T-cell (primary cell): ENCODE measurements at regions not wholly inside any gene's neighbourhood (a gene's known extent, or its start where the extent isn't known, plus 50 kb on each side); places are given as distances from the start of the nearest gene placed in this dataset.

ENCODE experiments used
- ATAC-seq, 4 experiments: fragments of 200-7000 bp in 3 of 4; fragments of 150-1000 bp in 1 of 4; cut with Tn5 transposase; replicated peaks in 1 of 4; 1 replicate in 3 of 4; 2 replicates in 1 of 4; pipeline ENCODE4 v1.10.0; 2021; ENCODE audit warnings: moderate library complexity in 3 of 4, mild to moderate bottlenecking in 2 of 4, moderate number of reproducible peaks in 1 of 4
- CTCF ChIA-PET, 2 donors: fragments of 300-600 bp; sonication (Branson Sonifier 250); formaldehyde crosslinking; loops; one replicate each; lab custom pipeline; 2022; ENCODE audit warnings: antibody characterized with exemption in 2 of 2; lab: Charles Lee
- POLR2A ChIA-PET, 2 donors: fragments of 300-600 bp; sonication (Branson Sonifier 250); formaldehyde crosslinking; loops; one replicate each; lab custom pipeline; 2022; ENCODE audit warnings: antibody characterized with exemption in 2 of 2; lab: Charles Lee
- DNase-seq, 35 experiments: peaks; one replicate each; pipeline versions ENCODE4 v3.0.0 to v3.0.0-alpha.2; 2013 to 2023
- H3K27ac ChIP-seq: one replicate; pipeline ENCODE4 v1.5.1; 2013; ENCODE audit warnings: low read length
- H3K27me3 ChIP-seq, 2 experiments: replicated peaks in 1 of 2; 1 replicate in 1 of 2; 2 replicates in 1 of 2; pipeline versions ENCODE4 v1.6.1 to v1.7.0; 2013; ENCODE audit warnings: low read length in 1 of 2, mixed read lengths in 1 of 2; ENCODE audit not compliant: control insufficient read depth in 2 of 2, insufficient read depth in 2 of 2; ENCODE audit errors: extremely low read depth in 1 of 2
- H3K36me3 ChIP-seq, 2 donors: 1 replicate in 1 of 2; 2 replicates in 1 of 2; pipeline versions ENCODE4 v1.6.1 to v1.7.0; 2013; ENCODE audit warnings: low read length in 1 of 2; ENCODE audit not compliant: control insufficient read depth in 2 of 2, insufficient read depth in 1 of 2; ENCODE audit errors: extremely low read depth in 1 of 2
- H3K4me1 ChIP-seq, 2 experiments: 1 replicate in 1 of 2; 2 replicates in 1 of 2; pipeline versions ENCODE4 v1.6.1 to v1.7.0; 2013; ENCODE audit warnings: low read length in 2 of 2, mixed read lengths in 1 of 2; ENCODE audit not compliant: insufficient read depth in 2 of 2, control insufficient read depth in 1 of 2; ENCODE audit errors: extremely low read depth in 1 of 2
- H3K4me3 ChIP-seq, 2 donors: 1 replicate in 1 of 2; 2 replicates in 1 of 2; pipeline versions ENCODE4 v1.5.1 to v1.7.0; 2013; ENCODE audit warnings: mild to moderate bottlenecking in 2 of 2, low read length in 1 of 2, moderate library complexity in 1 of 2; ENCODE audit not compliant: control insufficient read depth in 1 of 2; ENCODE audit errors: extremely low read depth in 1 of 2
- H3K9me3 ChIP-seq: 2 replicates; pipeline ENCODE4 v1.7.0; 2013
- H3K27ac Mint-ChIP-seq, 2 donors: one replicate each; pipeline ENCODE4 v1.8.0; 2020 to 2021; ENCODE audit warnings: mild to moderate bottlenecking in 2 of 2, mixed read lengths in 2 of 2
- H3K27me3 Mint-ChIP-seq, 2 donors: one replicate each; pipeline ENCODE4 v1.8.0; 2021 to 2022; ENCODE audit warnings: mixed read lengths in 2 of 2
- H3K36me3 Mint-ChIP-seq: one replicate; pipeline ENCODE4 v1.8.0; 2021; ENCODE audit warnings: mixed read lengths
- H3K4me1 Mint-ChIP-seq, 3 donors: one replicate each; pipeline ENCODE4 v1.8.0; 2020 to 2022; ENCODE audit warnings: mixed read lengths in 3 of 3, mild to moderate bottlenecking in 1 of 3
- H3K4me3 Mint-ChIP-seq, 3 donors: one replicate each; pipeline ENCODE4 v1.8.0; 2020 to 2022; ENCODE audit warnings: mild to moderate bottlenecking in 3 of 3, mixed read lengths in 3 of 3, moderate library complexity in 3 of 3
- H3K9me3 Mint-ChIP-seq, 3 donors: one replicate each; pipeline ENCODE4 v1.8.0; 2020 to 2022; ENCODE audit warnings: mixed read lengths in 3 of 3
- WGBS: methylation state at CpG from one replicate; pipeline ENCODE4 v1.1.5; 2013; ENCODE audit warnings: missing lambda C conversion rate; ENCODE audit not compliant: insufficient coverage; 5-methylcytosine and 5-hydroxymethylcytosine counted together

GRCh38 chr12:84772281-84772680 is 140.3 kb downstream of the SLC6A15 start:
- peaks cover 0 to 3% (median 0%) of the 10 kb centered on the region in 3 donors for H3K9me3 Mint-ChIP-seq
- H3K4me3 Mint-ChIP-seq = no peak overlapping the region
- H3K9me3 ChIP-seq = no peaks in the 10 kb centered on the region
- 80% methylated on average over 1 of the region's 2 CpGs for WGBS
- no peaks in the 10 kb centered on the region for H3K4me1 ChIP-seq
- POLR2A ChIA-PET = interaction anchor here in 1 of 2 donors (0.6 kb wide), 1 partner anchor 479 kb away, joined by 3 read pairs; no protein-coding TSS in a partner anchor
- H3K27ac Mint-ChIP-seq = no peak overlapping the region
- H3K4me3 ChIP-seq = no peak overlapping the region
- H3K36me3 ChIP-seq = no peaks in the 10 kb centered on the region
- CTCF ChIA-PET = no interaction called here
- ATAC-seq = no peak
- no peaks in the 10 kb centered on the region for H3K4me1 Mint-ChIP-seq
- no peaks in the 10 kb centered on the region for H3K27me3 Mint-ChIP-seq
- H3K27me3 ChIP-seq = no peaks in the 10 kb centered on the region
- H3K27ac ChIP-seq = no peak overlapping the region
- DNase-seq = no peak
- H3K36me3 Mint-ChIP-seq = no peaks in the 10 kb centered on the region

- Histone ChIP-seq H3K4me3 (no peak overlapping the region), H3K27me3 (no peaks in the 10 kb centered on the region), H3K4me1 (no peaks in the 10 kb centered on the region), H3K27ac (no peak overlapping the region), H3K9me3 (no peaks in the 10 kb centered on the region), H3K36me3 (no peaks in the 10 kb centered on the region)
- CTCF ChIA-PET = no interaction called here
- Mint-ChIP-seq H3K27me3 (no peaks in the 10 kb centered on the region), H3K27ac (no peak overlapping the region), H3K9me3 (peaks cover 0 to 4% (median 0%) of the 10 kb centered on the region in 3 donors), H3K36me3 (no peaks in the 10 kb centered on the region), H3K4me1 (no peaks in the 10 kb centered on the region), H3K4me3 (no peak overlapping the region)
- 71% methylated on average over 1 of the region's 1 CpG for WGBS
- ATAC-seq = no peak
- no peak for DNase-seq
- POLR2A ChIA-PET = no interaction called here
Observed at GRCh38 chr12:84767079-84767478, 145.5 kb downstream of the SLC6A15 start.

DNA sequence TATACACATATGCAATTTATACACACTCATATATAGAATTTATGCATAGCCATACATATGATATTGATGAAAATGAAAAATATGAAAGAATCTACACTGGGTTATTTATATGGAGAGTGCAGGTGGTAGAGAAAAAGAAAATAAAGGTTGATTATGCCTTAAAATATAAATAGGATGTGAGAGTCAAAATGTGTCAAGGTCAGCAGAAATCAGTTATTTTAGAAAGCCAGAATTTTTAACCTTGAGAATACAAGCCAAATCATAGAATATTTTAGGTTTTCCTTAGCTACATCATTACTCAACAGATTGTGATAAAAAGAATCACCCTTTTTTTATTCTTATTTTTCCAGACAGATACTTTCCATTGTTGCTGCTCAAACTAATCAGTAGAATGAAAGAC is 146.2 kb downstream of the SLC6A15 start:
- Mint-ChIP-seq H3K9me3 (peaks cover 0 to 4% (median 0%) of the 10 kb centered on the region in 3 donors), H3K4me3 (no peak overlapping the region)

DNA sequence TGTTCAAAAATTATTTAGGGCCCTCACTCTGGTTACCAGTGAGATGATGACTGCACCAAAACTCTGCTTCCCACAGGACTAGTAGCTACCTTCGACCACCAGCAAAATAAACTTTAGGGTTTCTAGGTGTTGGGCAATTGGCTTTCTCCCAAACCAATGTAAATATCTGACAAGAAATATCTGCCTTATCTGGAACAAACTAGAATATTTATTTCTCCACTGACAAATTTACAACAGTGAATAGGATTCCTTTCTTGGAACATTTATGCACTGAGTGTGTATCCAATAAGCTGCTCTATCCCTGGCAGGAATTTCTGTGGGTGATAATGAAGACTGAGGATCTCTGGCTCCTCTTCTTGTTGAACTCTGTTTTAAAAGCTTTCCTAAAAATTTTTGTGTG is 148.6 kb downstream of the SLC6A15 start:
- ChIA-PET CTCF (no interaction called here), POLR2A (no interaction called here)
- ATAC-seq (no peak), DNase-seq (no peak)
- no CpG with 5 or more reads among the region's 1 CpG for WGBS
- H3K27me3 Mint-ChIP-seq = no peaks in the 10 kb centered on the region
- H3K4me1 ChIP-seq = no peaks in the 10 kb centered on the region
- no peak overlapping the region for H3K4me3 ChIP-seq
- no peaks in the 10 kb centered on the region for H3K36me3 Mint-ChIP-seq
- no peaks in the 10 kb centered on the region for H3K9me3 ChIP-seq
- no peak overlapping the region for H3K27ac ChIP-seq
- H3K27me3 ChIP-seq = no peaks in the 10 kb centered on the region
- H3K4me3 Mint-ChIP-seq = no peak overlapping the region
- H3K27ac Mint-ChIP-seq = no peak overlapping the region
- no peaks in the 10 kb centered on the region for H3K36me3 ChIP-seq
- H3K4me1 Mint-ChIP-seq = no peaks in the 10 kb centered on the region
- peaks cover 0 to 4% (median 0%) of the 10 kb centered on the region in 3 donors for H3K9me3 Mint-ChIP-seq

More for the DNA sequence above, 146.2 kb downstream of the SLC6A15 start:
- no peak for ATAC-seq
- no peak for DNase-seq
- H3K27me3 Mint-ChIP-seq = no peaks in the 10 kb centered on the region
- H3K36me3 Mint-ChIP-seq = no peaks in the 10 kb centered on the region
- no peak overlapping the region for H3K27ac Mint-ChIP-seq
- Histone ChIP-seq H3K4me1 (no peaks in the 10 kb centered on the region), H3K27me3 (no peaks in the 10 kb centered on the region), H3K27ac (no peak overlapping the region), H3K9me3 (no peaks in the 10 kb centered on the region), H3K4me3 (no peak overlapping the region), H3K36me3 (no peaks in the 10 kb centered on the region)
- H3K4me1 Mint-ChIP-seq = no peaks in the 10 kb centered on the region
- ChIA-PET POLR2A (no interaction called here), CTCF (no interaction called here)

DNA sequence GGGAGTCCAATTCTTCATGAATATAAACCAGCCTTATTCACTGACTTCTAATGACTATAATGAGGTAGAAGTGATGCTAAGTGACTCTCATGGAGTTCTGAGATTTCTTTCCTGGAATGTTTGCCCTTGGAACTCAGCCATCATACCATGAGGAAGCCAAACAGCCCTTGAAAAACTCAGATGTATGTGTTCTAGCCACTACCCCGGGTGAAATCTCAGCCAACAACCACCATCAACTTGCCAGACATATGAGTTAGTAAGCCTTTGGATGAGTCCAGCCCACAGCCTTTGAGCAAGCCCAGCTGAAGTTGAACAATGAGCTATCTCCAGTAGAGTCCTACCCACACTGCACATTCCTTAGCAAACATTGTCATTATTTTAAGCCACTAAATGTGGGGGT is 149.5 kb downstream of the SLC6A15 start:
- H3K4me1 Mint-ChIP-seq = no peaks in the 10 kb centered on the region
- peaks cover 0 to 4% (median 0%) of the 10 kb centered on the region in 3 donors for H3K9me3 Mint-ChIP-seq
- H3K36me3 Mint-ChIP-seq = no peaks in the 10 kb centered on the region
- H3K27ac Mint-ChIP-seq = no peak overlapping the region
- H3K27me3 ChIP-seq = no peaks in the 10 kb centered on the region
- ChIA-PET CTCF (no interaction called here), POLR2A (no interaction called here)
- WGBS = no CpG with 5 or more reads among the region's 1 CpG
- H3K9me3 ChIP-seq = no peaks in the 10 kb centered on the region
- H3K4me3 ChIP-seq = no peak overlapping the region
- no peak overlapping the region for H3K4me3 Mint-ChIP-seq
- no peak overlapping the region for H3K27ac ChIP-seq
- H3K36me3 ChIP-seq = no peaks in the 10 kb centered on the region
- no peak for ATAC-seq
- no peaks in the 10 kb centered on the region for H3K27me3 Mint-ChIP-seq
- no peaks in the 10 kb centered on the region for H3K4me1 ChIP-seq
- DNase-seq = no peak

DNA sequence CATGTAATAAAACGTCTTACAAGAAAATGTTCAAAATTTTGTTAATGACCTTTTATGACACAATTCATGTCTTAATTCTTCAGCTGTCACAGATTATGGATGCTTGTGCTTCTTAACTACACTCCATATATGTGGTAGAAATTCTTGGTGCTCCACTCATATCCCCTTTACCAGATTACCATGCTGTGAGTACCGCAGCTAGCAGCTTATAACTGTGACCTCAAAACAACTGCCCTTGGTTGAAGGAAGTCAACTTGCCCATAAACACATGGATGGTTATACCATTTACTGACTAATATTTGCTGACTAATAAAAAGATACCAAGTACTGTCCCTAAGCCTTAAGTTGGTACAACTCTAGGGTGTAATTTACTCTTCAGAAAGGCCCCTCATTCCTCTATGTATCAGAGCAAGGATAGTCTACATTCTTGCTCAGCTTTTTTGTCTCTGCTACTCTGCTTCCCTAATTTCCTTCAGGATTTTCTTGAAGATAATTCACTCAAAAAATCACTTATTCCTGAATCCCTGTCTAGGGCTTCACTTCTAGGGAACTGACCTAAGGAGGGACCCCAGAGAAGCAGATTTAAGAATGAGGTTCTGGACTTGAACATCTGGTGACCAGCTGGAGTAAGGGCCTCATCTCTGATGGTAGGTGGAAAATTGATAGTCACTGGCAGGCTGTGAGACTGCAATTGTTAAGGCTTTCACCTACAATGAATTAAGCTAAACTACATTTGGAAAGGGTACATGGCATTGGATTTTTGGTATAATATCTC is 152.3 kb downstream of the SLC6A15 start:
- H3K27me3 ChIP-seq = no peaks in the 10 kb centered on the region
- no peaks in the 10 kb centered on the region for H3K4me1 Mint-ChIP-seq
- WGBS = 20% methylated on average over 1 of the region's 2 CpGs
- no peaks in the 10 kb centered on the region for H3K9me3 Mint-ChIP-seq
- H3K4me3 ChIP-seq = no peak overlapping the region
- H3K27me3 Mint-ChIP-seq = no peaks in the 10 kb centered on the region
- no peaks in the 10 kb centered on the region for H3K36me3 Mint-ChIP-seq
- H3K27ac ChIP-seq = no peak overlapping the region
- POLR2A ChIA-PET = interaction anchor here in 1 of 2 donors (0.5 kb wide), 1 partner anchor 9 kb away, joined by 3 read pairs; no protein-coding TSS in a partner anchor
- no peaks in the 10 kb centered on the region for H3K36me3 ChIP-seq
- ATAC-seq (no peak), DNase-seq (no peak)
- H3K4me1 ChIP-seq = no peaks in the 10 kb centered on the region
- H3K9me3 ChIP-seq = no peaks in the 10 kb centered on the region
- CTCF ChIA-PET = no interaction called here
- no peak overlapping the region for H3K4me3 Mint-ChIP-seq
- H3K27ac Mint-ChIP-seq = no peak overlapping the region
